GM19351 (cell line): ENCODE measurements at regions not wholly inside any gene's neighbourhood (a gene's known extent, or its start where the extent isn't known, plus 50 kb on each side); places are given as distances from the start of the nearest gene placed in this dataset.

Experiments used
- ATAC-seq: cut with Tn5 transposase; IDR thresholded peaks from one replicate; pipeline ENCODE4 v1.9.1; 2021; ENCODE audit warnings: mild to moderate bottlenecking, moderate library complexity; ENCODE audit not compliant: unreplicated experiment

GRCh38 chr20:11624704-11625103, 293.0 kb upstream of the BTBD3 start:
- ATAC-seq = no peak

DNA sequence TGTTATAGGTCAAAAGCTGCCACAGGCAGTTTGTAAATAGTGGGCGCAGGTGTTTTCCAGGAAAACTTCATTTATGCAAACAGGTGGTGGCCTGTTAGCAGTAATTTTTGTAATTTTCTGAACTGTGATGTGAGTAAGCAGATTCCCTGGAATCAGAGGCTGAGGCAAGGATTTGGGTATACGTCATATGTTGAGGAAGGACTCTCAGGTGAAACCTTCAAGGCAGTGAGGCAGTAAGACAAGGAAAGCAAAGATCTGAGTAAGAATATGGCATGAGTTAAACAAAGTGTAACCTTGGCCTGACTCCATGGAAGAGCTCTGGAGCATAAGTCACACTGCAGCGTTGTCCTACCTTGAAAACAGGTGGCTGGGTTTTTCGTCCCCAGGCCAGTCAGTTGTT, 291.1 kb upstream of the BTBD3 start:
- ATAC-seq = no peak

DNA sequence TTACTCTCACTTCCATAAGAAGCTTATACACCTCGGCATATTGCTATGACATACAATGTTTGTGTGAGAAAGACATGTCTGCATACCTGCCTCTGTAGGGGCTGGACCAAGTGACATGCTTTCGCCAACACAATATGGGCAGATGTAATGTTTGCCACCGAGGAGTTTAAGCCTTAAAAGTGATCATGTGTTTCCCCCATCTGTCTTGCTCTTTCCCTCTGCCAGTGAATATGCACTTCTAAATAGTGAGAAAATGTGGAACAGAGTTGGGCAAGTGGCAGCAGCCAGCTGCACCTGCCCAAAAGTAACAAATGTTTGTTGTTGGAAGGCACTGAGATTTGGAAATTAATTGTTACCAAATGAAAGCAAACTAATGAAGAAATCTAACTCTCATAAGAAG, 274.8 kb upstream of the BTBD3 start:
- no peak for ATAC-seq

- no peak for ATAC-seq
Observed at GRCh38 chr20:11646359-11646758, 271.3 kb upstream of the BTBD3 start.

- no peak for ATAC-seq
Observed at GRCh38 chr20:11650566-11650965, 267.1 kb upstream of the BTBD3 start.

- ATAC-seq = no peak
Observed at GRCh38 chr20:11651138-11651537, 266.6 kb upstream of the BTBD3 start.

DNA sequence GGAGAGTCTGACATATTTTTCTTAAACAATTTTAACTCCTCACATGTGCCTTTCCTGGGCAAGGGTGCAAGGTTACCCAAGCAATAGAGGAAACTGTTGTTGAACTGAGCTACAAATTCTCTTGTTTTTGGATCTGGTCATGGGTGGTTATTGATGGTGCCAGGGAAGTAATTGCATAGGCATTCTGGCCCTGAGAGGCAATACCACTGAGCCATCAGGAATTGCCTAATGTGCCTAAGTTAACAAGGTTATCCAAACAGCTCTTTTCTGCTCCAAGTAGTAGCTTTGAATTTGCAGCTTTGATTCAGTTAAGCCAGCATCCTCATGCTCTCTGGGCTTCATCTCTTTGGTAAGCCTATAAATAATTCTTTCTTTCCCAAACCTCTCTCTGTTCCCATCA, 266.0 kb upstream of the BTBD3 start:
- no peak for ATAC-seq

GRCh38 chr20:11652128-11652527, 265.6 kb upstream of the BTBD3 start:
- no peak for ATAC-seq

DNA sequence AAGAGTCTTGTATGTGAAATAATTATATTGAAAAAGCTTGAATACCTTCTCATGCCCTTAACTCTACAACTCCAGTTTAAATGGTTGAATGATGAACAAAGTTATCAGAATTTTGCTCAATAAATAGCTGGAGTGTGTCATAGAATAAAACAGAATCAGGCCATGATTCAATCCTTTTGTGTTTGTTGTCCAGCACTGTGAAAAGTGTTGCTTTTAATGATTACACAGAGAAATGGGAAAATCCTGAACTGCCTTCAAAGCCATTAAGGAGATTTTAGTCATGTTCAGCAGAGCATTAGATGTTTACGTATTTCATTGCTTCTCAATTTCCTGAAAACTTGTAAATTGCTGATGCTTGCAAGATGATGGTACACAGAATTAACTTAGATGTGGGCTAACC, 262.9 kb upstream of the BTBD3 start:
- ATAC-seq = no peak

- ATAC-seq = no peak
Observed at GRCh38 chr20:11660673-11661072, 257.0 kb upstream of the BTBD3 start.

DNA sequence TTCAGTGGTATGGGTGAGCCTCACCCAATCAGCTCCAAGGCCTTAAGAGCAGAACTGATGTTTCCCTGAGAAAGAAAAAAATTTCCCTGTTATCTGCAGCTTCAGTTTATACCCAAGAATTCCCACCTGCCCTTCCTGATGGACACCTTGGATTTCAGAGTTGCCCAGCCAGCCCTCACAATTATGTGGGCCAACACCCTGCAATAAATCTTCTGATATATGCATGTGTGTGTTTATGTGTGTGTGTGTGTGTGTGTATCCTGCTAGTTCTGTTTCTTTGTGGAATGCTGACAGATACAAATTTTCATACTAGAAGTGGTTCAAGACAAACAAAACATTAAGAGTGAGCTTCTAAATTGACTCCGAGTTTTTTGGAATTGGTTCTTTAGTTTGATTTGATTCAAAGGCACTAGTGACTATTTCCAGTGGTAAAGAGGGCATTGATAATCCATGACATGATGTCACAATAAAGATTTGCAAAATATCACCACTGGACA, 246.6 kb upstream of the BTBD3 start:
- ATAC-seq = no peak

DNA sequence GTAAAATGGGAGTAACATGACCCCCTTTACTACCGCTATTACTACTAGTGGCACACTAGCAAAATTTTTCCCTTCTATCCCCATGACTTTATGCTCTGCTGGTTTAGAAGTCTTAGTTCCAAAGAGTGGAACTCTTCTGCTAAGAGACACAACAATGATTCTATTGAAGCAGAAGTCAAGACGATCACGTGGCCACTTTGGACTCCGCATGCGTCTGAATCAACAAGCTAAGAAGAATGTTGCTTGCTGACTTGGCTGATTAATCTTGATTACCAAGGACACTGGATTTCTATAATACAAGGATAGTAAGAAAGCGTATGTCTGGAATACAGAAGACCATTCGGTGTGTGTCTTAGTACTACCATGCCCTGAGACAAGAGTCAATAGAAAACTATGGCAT, 244.7 kb upstream of the BTBD3 start:
- no peak for ATAC-seq

GRCh38 chr20:11675920-11676629, 241.6 kb upstream of the BTBD3 start:
- ATAC-seq = no peak

GRCh38 chr20:11676630-11677287, 240.9 kb upstream of the BTBD3 start:
- no peak for ATAC-seq

DNA sequence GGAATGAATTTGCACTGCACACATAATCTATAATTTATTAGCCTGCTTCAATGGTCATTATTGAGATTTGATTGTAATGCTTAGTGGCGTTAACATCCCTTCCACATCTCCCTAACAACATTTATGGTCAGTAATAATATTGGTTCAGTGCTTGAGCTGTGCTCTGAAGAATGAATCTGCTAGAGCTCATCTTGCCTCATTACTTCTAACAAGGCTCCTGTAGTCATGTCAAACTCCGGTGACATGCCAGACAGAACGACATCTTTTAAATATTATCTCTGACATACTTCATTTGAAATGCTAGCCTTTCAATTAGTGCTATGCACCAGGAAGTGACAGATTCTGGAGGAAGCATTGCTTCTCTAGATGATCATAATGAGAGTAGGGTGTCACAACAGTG, 240.3 kb upstream of the BTBD3 start:
- no peak for ATAC-seq

DNA sequence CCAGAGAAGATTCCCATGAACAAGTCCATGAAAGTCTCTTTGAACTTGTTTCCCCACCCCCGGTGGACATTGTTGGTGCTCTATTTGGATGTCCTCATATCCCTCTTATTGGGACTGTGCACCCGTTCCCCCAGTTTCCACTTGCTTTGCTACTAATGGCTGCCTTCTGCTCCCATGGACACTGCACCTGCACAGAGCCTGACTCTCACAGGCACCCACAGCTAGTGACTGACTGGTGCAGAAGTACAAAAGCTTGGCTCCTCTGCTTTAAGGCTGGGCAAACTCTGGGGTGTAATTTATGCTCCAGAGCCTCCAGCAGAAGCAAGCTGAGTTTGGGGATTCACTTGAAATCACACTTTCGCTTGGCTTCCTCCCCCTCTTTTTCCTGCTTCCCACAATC, 239.9 kb upstream of the BTBD3 start:
- ATAC-seq = no peak

DNA sequence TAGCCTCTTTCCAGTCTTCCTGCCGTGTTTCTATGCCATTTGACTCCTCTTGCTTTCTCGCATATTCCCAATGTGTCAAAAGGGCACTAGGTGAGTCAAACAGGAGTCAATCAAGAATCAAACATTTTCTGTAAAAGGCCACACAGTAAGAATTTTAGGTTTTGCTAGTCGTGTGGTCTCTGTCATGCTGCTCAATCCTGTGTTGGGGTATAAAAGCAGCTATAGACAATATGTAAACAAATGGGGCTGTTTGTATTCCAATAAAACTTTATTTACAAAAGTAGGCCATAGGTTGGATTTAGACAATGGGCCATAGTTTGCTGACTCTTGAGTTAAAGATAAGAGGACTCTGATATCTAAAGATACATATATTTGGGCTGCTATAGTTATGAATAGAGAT, 235.4 kb upstream of the BTBD3 start:
- no peak for ATAC-seq

DNA sequence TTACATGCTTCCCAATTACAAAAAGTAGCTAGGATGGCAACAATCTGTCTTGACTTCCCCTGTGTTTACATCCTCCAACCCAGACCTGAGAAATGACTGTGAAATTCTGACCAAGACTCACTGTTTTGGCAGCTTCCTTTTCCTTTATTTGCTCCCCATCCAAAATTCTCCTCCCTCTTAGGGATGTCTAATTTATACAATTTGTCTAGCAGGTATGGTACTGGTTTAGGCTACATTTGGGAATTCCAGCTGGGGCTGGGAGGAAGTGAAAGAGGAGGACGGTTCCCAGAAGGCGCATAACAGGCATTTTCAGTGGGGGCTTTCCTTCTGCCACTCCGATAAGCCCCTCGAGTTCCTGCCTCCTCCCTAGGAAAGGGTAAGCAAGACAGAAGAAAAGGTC, 231.5 kb upstream of the BTBD3 start:
- ATAC-seq = no peak

DNA sequence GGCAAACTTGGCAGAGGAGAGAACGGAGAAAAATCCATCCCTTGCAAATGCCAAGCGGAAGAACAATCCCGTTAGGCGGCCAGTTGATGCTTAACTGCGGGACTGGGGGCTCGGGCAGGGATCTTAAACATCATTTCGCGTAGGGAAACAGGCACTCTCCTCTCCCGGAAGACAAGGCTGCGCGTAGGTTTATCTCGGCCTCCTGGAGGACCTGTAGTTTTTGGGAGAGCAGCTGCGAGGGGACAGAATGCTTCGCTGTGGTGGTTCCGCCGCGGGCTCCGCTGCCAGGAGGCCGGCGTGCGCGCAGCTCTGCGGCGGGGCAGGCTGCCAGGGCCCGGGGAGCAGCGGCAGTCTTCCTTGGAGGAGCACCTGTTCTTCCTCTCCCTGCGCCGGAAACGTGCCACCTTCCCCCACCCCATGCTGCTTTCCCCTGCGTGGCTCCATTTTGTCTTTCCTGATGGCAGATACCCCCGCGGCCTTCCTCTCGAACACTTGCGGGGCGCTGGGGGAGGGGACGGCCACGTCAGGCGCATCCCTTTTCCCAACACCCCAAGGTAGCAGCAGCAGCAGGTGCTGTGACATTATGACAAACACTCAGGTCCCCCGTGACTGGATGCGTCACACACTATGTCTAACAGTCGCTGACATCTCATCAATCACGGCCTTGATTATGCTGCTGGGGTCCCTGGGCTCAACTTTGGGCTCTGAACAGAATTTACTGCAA, 230.7 kb upstream of the BTBD3 start:
- ATAC-seq = no peak

DNA sequence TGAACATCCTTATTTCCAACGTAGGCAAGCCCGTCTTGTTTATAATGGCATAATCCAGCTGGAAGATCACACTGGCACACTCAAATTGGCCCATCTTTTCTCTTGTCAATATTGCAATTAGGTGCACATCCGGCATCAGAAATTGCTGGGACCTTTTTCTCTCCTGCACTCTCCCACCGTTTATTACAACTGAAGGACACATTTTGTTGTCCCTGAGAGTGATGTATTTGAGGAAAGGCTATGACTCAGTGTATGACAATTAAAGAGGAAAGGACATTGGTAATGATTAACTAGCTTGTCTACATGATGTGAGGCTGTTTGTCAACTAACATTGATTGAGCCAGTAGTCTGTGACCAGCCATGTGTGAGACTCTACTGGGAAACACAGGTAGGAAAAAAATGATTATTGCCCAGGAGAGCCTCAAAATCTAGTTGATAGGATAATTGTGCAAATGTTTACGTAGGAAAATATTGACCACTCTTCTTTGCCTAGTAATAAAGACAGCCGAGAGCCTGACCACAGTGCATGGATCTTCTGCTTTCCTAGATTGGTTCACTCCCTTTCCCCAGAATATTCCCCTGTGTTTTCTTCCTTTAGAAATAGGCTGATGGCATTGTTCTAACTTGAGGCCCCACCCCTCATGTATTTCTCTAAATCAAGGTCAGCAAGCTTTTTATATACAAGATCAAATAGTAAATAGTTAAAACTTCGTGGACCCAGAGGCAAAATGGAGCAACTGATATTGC, 230.0 kb upstream of the BTBD3 start:
- no peak for ATAC-seq

GRCh38 chr20:11689262-11689661, 228.4 kb upstream of the BTBD3 start:
- ATAC-seq = no peak
